Activated gamma-delta T cell (primary cell): ENCODE measurements at regions not wholly inside any gene's neighbourhood (a gene's known extent, or its start where the extent isn't known, plus 50 kb on each side); places are given as distances from the start of the nearest gene placed in this dataset.
A peak's percentile ranks its signal among the peaks of the same experiment; 100 is the strongest.
"Not testable (repeated sequence)": the region's sequence is repeated elsewhere in the genome, so short reads cannot be mapped to it uniquely, and the experiment has no call there.

ENCODE experiments used
- DNase-seq: peaks from one replicate; lab custom pipeline; 2025; lab: John Stamatoyannopoulos, UW

- DNase-seq: no peak
These were observed 52.5 kb upstream of the NBL1 start for GRCh38 chr1:19591482-19592091.

GRCh38 chr1:19585507-19585906, 58.6 kb upstream of the NBL1 start:
- no peak for DNase-seq

GRCh38 chr1:19582318-19582717, 61.8 kb upstream of the NBL1 start:
- peak; percentile 30 for DNase-seq

GRCh38 chr1:19581381-19581780, 62.7 kb upstream of the NBL1 start:
- no peak for DNase-seq

DNA sequence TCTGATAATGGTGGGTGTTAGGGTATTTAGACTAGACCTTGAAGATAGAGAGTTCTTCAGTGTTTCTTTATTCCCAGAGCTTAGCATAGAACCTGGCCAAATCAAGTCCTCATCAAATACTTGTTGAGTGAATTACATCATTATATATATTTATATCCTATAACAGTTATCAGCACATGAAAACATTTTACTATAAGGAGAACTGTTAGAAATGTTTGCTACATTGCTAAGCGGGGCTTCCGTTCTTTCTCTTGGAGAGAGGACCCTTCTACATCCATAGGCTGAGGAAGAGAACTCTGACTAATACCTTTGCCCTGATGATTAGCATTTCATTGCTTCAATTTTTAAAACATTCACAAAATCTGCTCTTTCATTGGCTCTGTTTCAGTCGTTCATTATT, 66.5 kb upstream of the NBL1 start:
- DNase-seq: no peak

- no peak for DNase-seq
These were observed 67.1 kb upstream of the NBL1 start for GRCh38 chr1:19577036-19577435.

DNA sequence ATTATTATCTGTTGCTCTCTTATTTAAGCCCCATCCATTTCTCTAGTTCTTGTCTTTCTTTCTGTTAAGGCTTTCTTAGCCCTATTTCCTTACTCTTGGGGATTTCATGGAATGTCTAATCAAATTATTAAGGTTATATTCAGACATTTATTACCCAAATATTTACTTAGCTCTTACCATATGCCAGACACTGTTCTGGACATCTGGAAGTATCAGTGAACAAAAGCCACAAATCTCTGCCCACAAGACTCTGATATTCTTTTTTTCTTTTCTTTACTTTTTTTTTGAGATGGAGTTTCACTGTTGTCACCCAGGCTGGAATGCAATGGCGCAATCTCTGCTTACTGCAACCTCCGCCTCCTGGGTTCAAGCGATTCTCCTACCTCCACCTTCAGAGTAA, 74.3 kb upstream of the NBL1 start:
- DNase-seq: no peak

- DNase-seq: no peak
These were observed 77.1 kb upstream of the NBL1 start for GRCh38 chr1:19567041-19567440.

- DNase-seq: no peak
These were observed 79.0 kb upstream of the CAPZB start for GRCh38 chr1:19564366-19564765.

DNA sequence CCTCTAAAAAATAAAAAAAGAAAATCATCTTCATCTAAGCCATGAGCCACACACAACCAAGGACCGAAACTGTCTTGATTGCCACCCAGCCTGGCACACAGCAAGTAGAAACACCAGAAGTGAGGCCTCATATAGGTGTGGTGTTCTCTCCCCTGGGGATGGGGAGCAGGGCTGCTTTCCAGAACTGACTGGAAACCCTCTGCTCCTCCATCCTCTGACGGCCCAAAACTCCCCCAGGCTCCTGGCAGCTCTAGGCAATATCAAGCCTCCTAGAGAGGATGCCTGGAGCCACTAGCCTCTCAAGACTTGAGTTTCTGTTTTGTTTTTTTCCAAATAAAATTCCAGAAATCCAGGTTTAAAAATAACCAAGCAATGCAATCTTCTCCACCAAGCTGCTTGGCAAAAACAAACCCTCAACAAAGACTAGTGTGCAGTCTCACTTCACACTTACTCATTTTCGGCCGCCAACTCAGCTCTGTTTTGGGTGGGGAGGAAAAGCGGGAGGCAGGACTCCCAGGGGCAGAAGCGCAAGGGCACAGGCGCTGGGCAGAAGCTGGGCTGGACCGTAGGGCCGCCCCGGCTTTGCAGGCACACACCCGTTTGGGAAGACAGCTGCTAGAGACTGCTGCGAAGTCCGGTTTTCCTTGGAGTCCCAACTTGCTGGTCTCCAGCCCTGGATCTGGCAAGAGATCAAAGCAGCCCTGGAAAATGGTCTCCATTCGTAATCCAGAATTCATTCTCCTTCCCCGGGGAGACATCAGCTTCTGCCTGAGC, 78.2 kb upstream of the CAPZB start:
- DNase-seq: no peak

DNA sequence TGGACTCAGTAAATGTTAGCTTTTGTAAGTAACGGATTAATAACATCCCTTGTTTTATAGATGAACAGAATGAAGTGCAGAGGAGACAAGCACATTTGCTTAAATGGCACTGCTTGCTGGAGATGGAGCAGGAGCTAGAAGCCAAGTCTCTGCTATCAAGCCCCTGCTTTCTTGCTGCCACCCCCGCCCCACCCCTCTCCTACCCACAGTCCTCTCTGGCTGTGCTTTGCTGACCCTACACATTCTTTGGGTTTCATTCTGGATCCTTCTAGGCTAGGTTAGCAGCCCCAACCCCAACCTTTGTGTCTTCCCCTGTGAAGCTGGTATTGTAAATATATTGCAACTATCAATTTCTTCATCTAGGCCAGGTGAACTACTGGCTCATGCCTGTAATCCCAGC, 77.5 kb upstream of the CAPZB start:
- DNase-seq: no peak

GRCh38 chr1:19560480-19560879, 75.1 kb upstream of the CAPZB start:
- DNase-seq: no peak

DNA sequence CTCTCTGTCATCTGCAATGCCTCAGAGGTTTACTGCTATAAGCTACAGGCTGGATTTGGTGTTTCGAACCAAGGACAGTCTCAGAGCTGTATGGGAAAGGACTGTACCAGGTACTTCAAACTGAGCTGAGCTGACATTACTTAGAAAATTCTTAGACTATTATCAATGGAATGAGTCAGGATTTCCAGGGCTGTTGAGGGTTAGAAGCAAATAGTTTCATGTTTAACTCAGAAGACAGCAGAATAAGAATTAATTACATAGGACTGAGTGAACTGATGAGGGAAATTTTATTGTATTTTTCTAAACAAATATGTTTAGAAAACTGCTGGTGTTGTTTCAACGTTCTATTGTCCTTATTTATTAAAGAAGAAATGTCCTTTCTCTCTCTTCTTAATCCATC, 74.3 kb upstream of the CAPZB start:
- DNase-seq: no peak

- no peak for DNase-seq
These were observed 72.3 kb upstream of the CAPZB start for GRCh38 chr1:19557609-19558051.

DNA sequence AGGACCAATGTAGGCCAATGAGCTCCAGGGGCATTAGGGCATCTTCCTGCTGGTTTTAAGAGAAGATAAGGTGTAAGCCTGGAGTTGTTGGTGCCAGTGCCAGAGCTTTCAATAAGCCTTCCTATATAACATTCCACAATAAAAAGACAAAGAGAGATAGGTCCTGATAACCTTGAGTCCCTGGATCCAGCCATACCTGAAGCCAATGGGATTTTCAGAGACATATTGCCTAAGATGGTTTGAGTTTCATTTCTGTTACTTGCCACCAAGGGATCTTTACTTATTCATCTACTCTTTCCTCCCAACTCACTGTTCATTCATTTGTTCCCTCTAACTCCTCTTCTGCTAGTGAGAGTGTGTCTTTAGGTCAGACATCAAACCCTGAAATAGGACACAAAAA, 68.8 kb upstream of the CAPZB start:
- no peak for DNase-seq

DNA sequence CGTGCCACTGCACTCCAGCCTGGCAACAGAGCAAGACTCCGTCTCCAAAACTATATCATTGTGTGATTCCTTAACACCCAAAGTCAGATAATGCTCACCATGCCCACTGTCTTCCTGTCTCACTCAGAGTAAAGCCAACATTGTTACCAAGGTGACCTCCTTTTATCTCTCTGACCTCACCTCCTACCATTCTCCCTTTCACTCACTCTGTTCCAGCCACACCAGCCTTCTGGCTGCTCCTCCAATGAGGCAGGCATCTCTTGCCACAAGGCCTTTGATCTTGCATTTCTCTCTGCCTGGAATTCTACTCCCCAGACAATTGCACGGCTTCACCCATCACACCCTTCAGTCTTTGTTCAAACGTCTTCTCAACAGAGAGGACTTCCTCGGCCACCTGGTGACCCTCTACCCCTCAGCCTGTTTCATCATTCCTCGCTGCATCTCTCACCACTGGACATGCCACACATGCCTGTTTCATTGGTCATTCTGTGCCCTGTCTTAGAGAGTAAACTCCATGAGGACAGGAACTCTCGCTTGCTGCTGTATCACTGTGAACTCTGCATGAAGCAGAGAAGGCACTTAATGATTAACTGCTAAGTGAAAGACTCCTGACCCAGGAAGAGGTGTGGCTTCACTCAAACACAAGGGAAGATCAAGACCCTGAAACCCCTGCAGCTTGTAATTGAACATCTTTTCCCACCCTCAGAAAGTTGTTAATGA, 67.1 kb upstream of the CAPZB start:
- no peak for DNase-seq

DNA sequence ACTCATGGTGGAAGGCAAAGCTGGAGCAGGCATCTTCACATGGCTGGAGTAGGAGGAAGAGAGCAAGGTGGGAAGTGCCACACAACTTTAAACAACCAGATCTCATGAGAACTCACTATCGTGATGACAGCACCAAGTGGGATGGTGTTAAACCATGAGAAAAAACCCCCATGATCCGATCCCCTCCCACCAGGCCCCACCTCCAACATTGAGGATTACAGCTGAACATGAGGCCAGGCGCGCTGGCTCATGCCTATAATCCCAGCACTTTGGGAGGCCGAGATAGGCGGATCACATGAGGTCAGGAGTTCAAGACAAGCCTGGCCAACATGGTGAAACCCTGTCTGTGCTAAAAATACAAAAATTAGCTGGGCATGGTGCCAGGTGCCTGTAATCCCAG, 66.5 kb upstream of the CAPZB start:
- not testable (repeated sequence) for DNase-seq

DNA sequence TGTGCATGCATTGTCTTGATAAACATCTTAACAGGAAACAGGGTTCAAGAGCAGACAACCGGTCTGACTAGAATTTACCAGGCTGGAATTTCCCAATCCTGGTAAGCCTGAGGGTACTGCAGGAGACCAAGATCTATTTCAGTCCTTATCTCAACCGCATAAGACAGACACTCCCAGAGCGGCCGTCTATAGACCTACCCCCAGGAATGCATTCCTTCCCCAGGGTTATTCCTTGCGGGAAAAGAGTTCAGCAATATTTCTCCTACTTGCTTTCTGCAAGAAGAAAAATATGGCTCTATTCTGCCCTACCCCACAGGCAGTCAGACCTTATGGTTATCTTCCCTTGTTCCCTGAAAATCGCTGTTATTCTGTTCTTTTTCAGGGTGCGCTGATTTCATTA, 65.1 kb upstream of the CAPZB start:
- DNase-seq: not testable (repeated sequence)

GRCh38 chr1:19547814-19548213, 62.5 kb upstream of the CAPZB start:
- no peak for DNase-seq

GRCh38 chr1:19536519-19536918, 51.2 kb upstream of the CAPZB start:
- no peak for DNase-seq

- DNase-seq: no peak
These were observed 49.9 kb upstream of the CAPZB start for GRCh38 chr1:19535214-19535613.
